Coronary artery (tissue), 2 donors: ENCODE measurements at regions not wholly inside any gene's neighbourhood (a gene's known extent, or its start where the extent isn't known, plus 50 kb on each side); places are given as distances from the start of the nearest gene placed in this dataset.

Experiments
- DNase-seq: peaks from one replicate; pipeline ENCODE4 v3.0.0-alpha.2; 2017; ENCODE audit warnings: low spot score
- H3K27ac ChIP-seq, 2 donors: fragments of 200-600 bp; sonication (generic); one replicate each; pipeline ENCODE4 v1.5.1; 2016 to 2019
- H3K4me3 ChIP-seq: fragments of 200-600 bp; sonication (generic); 2 replicates; pipeline ENCODE4 v1.5.1; 2016; ENCODE audit warnings: mild to moderate bottlenecking, moderate library complexity
- TF ChIP-seq, protein P1 (sequence below): fragments of 200-600 bp; sonication (generic); IDR thresholded peaks from one replicate; pipeline ENCODE4 v1.5.1; 2019; ENCODE audit warnings: antibody characterized with exemption

DNA sequence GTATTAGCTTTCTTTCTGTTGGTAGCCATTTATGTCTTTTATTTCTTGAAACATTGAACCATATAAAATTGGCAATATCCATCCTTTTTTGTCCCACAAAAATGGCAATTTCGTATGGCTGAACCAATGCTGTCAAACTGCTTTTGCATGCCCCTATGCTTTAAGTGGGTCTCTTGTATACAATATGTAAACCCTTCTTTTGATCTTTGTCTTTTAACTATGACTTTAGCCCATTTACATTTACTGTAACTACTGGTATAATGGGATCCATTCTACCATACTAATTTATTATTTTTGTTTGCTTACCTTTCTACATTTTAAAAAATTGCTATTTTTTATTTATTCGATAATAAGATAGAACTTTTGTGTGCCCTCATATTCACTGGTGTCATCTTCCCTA is 93.4 kb downstream of the TENT4A start:
- DNase-seq: no peak
- TF ChIP-seq, protein P1, sequence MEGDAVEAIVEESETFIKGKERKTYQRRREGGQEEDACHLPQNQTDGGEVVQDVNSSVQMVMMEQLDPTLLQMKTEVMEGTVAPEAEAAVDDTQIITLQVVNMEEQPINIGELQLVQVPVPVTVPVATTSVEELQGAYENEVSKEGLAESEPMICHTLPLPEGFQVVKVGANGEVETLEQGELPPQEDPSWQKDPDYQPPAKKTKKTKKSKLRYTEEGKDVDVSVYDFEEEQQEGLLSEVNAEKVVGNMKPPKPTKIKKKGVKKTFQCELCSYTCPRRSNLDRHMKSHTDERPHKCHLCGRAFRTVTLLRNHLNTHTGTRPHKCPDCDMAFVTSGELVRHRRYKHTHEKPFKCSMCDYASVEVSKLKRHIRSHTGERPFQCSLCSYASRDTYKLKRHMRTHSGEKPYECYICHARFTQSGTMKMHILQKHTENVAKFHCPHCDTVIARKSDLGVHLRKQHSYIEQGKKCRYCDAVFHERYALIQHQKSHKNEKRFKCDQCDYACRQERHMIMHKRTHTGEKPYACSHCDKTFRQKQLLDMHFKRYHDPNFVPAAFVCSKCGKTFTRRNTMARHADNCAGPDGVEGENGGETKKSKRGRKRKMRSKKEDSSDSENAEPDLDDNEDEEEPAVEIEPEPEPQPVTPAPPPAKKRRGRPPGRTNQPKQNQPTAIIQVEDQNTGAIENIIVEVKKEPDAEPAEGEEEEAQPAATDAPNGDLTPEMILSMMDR: no peak
- Histone ChIP-seq H3K4me3 (no peak overlapping the region), H3K27ac (no peak overlapping the region)

DNA sequence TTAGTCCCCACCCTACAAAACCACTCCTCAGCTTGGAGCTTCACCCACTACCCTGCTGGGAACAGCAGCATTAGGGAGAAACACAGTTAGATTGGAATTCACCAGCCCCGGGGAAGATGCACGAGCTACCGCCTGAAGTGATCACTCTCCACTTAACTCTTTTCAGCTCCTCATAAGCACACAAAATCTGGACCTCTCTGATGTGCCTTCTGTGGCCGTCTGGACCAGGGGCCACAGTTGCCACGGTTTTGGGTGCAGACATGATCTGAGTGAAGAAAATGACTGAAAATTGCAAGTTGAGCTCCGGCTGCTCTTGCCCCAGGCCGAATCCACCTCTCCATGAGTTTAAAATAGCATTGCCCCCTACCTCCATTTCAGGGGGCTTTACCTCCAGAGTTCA is 95.2 kb downstream of the TENT4A start:
- no peak for DNase-seq
- TF ChIP-seq, protein P1: no peak
- no peak overlapping the region for H3K4me3 ChIP-seq
- H3K27ac ChIP-seq: no peak overlapping the region

GRCh38 chr5:6810641-6811405 is 97.6 kb downstream of the TENT4A start:
- TF ChIP-seq, protein P1: no peak
- H3K27ac ChIP-seq: no peak overlapping the region
- no peak for DNase-seq
- no peak overlapping the region for H3K4me3 ChIP-seq

DNA sequence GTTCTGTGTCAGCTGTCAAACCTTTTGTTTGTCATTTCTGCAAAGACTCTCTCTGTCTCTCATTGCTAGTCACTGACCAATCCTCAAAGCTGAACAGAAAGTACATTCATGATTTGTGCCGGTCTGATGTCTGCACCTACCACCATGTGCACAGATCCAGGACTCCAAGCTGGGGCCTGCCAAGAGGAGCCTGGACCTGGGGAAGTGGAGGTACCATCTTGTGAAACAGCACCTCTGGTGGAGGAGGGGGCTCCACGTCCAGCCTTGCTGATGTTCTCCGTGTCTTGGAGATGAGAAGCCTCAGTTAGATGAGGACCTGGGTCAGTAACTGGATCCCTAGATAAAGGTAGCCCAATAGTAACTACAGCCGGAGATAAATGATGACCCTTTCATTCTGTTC is 98.9 kb downstream of the TENT4A start:
- DNase-seq: no peak
- Histone ChIP-seq H3K4me3 (no peak overlapping the region), H3K27ac (no peak overlapping the region)
- TF ChIP-seq, protein P1: no peak

- no peak overlapping the region for H3K27ac ChIP-seq
- TF ChIP-seq, protein P1: no peak
- H3K4me3 ChIP-seq: no peak overlapping the region
- DNase-seq: no peak
Observed at GRCh38 chr5:6812800-6813731, 99.8 kb downstream of the TENT4A start.

GRCh38 chr5:6814816-6815215 is 101.6 kb downstream of the TENT4A start:
- TF ChIP-seq, protein P1: no peak
- no peak for DNase-seq
- Histone ChIP-seq H3K27ac (no peak overlapping the region), H3K4me3 (no peak overlapping the region)
